Activated T-cell treated with anti-CD3 and anti-CD28 coated beads, Interleukin-2, amount 50 U/mL, for 4 hours (primary cell): ENCODE measurements at regions not wholly inside any gene's neighbourhood (a gene's known extent, or its start where the extent isn't known, plus 50 kb on each side); places are given as distances from the start of the nearest gene placed in this dataset.

Experiments used
- ATAC-seq, 2 donors: fragments of 200-7000 bp; cut with Tn5 transposase; one replicate each; pipeline ENCODE4 v1.10.0; 2021
- DNase-seq: peaks from one replicate; pipeline ENCODE4 v3.0.0-alpha.2; 2020
- H3K27me3 Mint-ChIP-seq: one replicate; pipeline ENCODE4 v1.8.0; 2021; ENCODE audit warnings: low read depth, mixed read lengths
- H3K36me3 Mint-ChIP-seq: one replicate; pipeline ENCODE4 v1.8.0; 2022; ENCODE audit warnings: mixed read lengths; ENCODE audit not compliant: insufficient read depth
- H3K4me1 Mint-ChIP-seq: one replicate; pipeline ENCODE4 v1.8.0; 2021; ENCODE audit warnings: low read depth, mixed read lengths
- H3K4me3 Mint-ChIP-seq: one replicate; pipeline ENCODE4 v1.8.0; 2021; ENCODE audit warnings: mild to moderate bottlenecking, moderate library complexity, mixed read lengths
- H3K9me3 Mint-ChIP-seq: one replicate; pipeline ENCODE4 v1.8.0; 2021; ENCODE audit warnings: mixed read lengths

DNA sequence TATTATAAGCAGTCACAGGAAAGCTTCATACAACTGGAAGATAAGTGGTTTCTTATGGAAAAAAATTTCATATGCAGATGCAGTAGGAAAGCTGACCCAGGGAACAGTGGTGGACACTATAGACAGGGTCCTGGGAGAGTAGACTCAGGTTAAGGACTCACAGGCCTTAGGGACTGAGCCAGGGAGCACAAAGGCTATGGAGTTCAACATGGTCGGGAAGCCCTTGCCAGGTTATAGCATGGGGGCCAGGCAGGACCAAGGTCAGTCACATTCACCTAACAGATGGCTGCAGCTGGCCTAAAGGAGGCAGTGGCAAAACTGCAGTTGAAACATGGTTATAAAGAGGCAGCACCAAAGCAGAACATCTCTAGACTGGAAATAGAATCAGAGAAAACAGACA is 54.9 kb upstream of the UNC5B start:
- Mint-ChIP-seq H3K4me3 (no peak overlapping the region), H3K4me1 (no peaks in the 10 kb centered on the region), H3K9me3 (no peaks in the 10 kb centered on the region), H3K36me3 (no peaks in the 10 kb centered on the region), H3K27me3 (no peaks in the 10 kb centered on the region)
- DNase-seq (no peak), ATAC-seq (no peak)

DNA sequence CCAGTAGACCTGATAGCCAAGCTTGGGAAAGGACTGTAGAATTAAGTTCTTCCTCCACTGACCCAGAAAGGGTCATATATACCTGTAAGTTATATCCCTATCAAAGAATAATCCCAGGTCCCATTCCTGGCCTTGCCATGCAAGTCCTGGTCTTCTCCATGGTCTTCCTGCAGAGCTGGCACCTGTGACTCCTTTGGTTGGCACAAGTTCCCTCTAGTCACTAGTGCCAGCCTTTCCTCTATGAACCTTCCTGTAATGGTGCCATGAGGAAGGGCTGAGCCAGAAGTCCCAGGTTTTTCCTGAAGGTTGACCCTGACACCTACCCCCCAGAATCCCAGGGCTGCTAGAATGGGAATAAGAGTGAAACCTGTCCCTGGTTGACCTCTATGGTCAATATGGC is 54.1 kb upstream of the UNC5B start:
- H3K36me3 Mint-ChIP-seq, result no peaks in the 10 kb centered on the region
- no peak for ATAC-seq
- no peak overlapping the region for H3K4me3 Mint-ChIP-seq
- H3K9me3 Mint-ChIP-seq, result peaks cover 3% of the 10 kb centered on the region
- no peaks in the 10 kb centered on the region for H3K27me3 Mint-ChIP-seq
- no peaks in the 10 kb centered on the region for H3K4me1 Mint-ChIP-seq
- DNase-seq, result no peak

DNA sequence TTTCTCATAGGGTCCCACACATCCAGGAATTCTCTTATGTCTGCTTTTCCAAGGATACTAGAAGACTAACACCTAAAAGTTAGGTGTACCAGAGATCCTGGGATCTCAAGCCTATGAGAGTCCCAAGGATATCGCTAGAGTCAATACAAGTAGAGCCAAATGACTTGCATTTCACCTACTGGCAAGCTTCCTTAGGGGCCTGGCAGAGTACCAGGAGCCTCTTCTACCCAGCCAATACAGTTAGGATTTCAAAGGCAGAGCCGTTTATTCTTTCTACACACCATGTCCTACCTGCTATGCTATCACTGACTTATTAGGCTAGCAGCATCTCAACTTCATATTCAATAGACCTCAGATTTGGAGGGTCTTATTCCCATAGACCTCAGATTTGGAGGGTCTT is 53.5 kb upstream of the UNC5B start:
- ATAC-seq (no peak), DNase-seq (no peak)
- Mint-ChIP-seq H3K4me3 (no peak overlapping the region), H3K9me3 (peaks cover 3% of the 10 kb centered on the region), H3K36me3 (no peaks in the 10 kb centered on the region), H3K27me3 (no peaks in the 10 kb centered on the region), H3K4me1 (no peaks in the 10 kb centered on the region)

GRCh38 chr10:71159892-71160291 is 52.5 kb upstream of the UNC5B start:
- ATAC-seq (no peak), DNase-seq (no peak)
- Mint-ChIP-seq H3K4me1 (no peaks in the 10 kb centered on the region), H3K9me3 (peaks cover 3% of the 10 kb centered on the region), H3K36me3 (no peaks in the 10 kb centered on the region), H3K4me3 (no peak overlapping the region), H3K27me3 (peaks cover 2% of the 10 kb centered on the region)

DNA sequence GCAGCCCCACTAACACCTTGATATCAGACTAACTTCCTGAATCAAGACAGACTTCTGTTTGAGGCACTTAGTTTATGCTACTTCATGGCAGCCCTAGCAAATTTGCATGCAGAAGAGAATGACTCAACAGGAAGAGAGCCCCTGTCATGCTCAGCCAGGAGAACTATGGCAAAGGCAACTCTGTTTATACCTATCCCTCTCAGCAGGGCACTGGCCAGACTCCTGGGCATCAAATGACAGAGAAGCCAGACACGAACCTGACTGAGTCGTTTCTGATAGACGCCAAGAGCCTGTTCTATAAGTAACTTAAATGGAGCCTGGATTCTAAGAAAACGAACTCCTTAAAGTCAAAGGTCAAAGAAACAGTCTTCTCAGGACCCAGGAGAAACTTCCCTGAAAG is 50.9 kb upstream of the UNC5B start:
- Mint-ChIP-seq H3K27me3 (peaks cover 3% of the 10 kb centered on the region), H3K4me3 (no peak overlapping the region), H3K36me3 (no peaks in the 10 kb centered on the region), H3K4me1 (no peaks in the 10 kb centered on the region), H3K9me3 (peaks cover 3% of the 10 kb centered on the region)
- DNase-seq (no peak), ATAC-seq (peak in 1 of 2 donors; percentile 27)
